ENCODE measurements at regions not wholly inside any gene's neighbourhood (a gene's known extent, or its start where the extent isn't known, plus 50 kb on each side); places are given as distances from the start of the nearest gene placed in this dataset.

DNA sequence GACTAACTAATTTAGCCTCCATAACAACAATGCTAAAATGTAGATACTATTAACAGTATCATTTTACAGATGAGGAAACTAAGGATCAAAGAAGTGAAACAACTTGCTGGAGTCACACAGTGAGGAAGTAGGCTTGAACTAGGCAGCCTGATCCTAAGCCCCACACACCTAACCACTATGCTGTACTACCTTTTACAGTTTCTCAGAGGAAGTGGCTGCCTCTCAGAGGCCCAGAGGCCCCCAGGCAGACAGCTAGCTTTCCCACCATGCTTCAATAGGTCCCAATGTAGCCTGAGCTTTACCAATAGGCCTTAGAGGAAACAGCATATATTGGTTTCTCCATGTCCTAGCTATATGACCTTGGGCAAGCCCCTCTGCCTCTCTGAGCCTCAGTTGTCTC, 69.4 kb upstream of the PJA1 start:
- TF ChIP-seq CTCF (IDR thresholded peaks at IDR 0.05) (no peak), POLR2A (IDR thresholded peaks at IDR 0.05; ENCODE audit: low read depth) (no peak), POLR2AphosphoS5 (IDR thresholded peaks at IDR 0.05) (no peak)

Measured in esophagus muscularis mucosa (tissue), 3 donors.